GM18499 (cell line): ENCODE measurements at regions not wholly inside any gene's neighbourhood (a gene's known extent, or its start where the extent isn't known, plus 50 kb on each side); places are given as distances from the start of the nearest gene placed in this dataset.
"Not testable (repeated sequence)": the region's sequence is repeated elsewhere in the genome, so short reads cannot be mapped to it uniquely, and the experiment has no call there.

Experiments used
- ATAC-seq: cut with Tn5 transposase; IDR thresholded peaks from one replicate; pipeline ENCODE4 v1.9.1; 2021; ENCODE audit warnings: moderate number of reproducible peaks; ENCODE audit not compliant: insufficient read depth, unreplicated experiment

DNA sequence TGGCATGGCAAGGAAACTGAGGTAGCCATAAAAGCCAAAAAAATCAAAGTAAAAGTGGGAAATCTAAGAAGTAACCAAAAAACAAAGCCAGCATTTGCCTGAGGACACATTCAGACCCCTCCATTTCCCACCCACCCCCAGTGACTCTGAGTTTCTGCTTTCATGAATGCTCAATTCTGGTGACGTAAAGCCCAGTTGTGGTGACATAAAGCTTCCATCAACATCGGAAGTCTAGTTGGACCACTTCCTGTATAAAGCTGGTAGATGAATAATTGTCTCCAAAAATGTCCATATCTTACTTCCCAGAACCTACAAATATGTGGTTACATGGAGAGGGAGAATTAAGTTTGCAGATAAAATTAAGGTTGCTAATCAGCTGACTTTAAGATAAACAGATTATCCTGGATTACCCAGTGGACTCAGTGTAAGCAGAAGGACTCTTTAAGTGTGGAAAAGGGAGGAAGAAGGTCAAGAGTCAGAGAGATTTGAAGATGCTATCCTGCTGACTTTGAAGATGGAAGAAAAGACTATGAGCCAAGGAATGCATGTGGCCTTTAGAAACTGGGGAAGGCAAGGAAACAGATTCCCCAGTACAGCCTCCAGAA lies 62.0 kb upstream of the ST3GAL6 start:
- no peak for ATAC-seq

DNA sequence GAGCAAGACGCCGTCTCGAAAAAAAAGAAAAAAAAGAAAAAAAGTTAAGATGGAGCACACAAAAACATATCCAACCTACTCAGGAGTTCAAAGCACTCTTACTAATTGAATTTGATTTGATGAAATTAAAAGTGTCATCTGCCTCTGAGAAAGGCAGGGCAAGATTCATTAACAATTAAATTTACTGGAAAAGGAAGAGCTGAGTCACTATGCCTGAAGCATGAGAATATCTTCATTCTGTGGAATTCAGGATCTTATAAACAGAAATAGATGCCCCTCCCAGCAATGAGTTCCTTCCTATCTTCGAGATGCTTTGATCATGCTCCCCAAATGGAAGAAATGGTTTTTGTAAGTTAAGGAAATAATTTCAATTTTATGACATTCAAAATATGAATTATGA lies 61.0 kb upstream of the ST3GAL6 start:
- no peak for ATAC-seq

DNA sequence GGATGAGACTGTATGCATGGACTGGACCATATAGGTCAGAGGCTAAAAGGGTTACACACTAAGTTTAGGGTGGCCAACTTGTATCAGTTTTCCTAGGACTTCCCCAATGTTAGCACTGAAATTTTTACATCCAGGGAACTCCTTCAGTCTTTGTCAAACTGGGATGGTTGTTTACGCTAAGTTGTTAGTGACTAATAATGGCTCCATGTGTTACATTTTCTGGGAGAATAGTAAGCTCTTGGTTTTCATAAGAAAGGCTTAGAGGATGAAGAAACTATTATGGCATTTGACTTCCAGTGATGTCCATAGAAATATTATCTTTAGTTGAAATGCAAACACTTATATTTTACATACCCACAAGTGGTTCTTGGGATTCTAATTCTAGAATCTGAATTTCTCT lies 57.9 kb upstream of the ST3GAL6 start:
- no peak for ATAC-seq

DNA sequence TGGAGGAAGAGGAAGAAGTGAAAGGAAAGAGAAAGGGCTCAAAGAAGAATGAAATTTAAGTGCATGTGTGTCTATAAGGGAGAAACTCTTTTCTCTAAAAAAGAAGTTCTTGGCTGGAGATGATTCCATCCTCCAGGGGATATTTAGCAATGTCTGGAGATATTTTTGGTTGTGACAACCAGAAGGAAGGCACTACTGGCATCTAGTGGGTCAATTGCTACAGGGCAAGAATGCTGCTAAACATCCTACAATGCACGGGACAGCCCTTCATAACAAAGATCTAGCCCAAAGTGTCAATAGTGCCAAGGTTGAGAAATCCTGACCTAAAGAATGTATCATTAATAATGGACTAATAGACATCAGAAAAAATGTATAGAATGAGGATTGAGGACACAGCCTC lies 57.4 kb upstream of the ST3GAL6 start:
- ATAC-seq = no peak

DNA sequence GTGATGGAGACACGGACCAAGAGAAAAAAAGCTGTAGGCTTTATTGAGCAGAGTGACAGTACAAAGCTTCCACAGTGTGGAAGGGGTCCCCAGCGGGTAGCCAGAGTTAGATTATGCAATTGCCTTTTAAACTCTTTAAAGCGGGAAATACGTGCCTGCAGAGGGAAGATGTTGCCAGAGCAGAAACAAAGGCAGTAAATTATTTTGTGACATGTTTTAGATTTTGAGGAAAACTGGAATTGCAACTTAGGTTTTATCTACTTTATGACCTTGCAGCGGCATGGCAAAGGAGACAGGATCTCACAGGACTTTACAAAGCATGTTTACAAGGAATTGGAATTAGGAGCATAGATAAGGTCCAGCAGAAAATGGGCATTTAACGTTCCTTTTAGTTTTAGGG lies 54.5 kb upstream of the ST3GAL6 start:
- ATAC-seq = not testable (repeated sequence)

DNA sequence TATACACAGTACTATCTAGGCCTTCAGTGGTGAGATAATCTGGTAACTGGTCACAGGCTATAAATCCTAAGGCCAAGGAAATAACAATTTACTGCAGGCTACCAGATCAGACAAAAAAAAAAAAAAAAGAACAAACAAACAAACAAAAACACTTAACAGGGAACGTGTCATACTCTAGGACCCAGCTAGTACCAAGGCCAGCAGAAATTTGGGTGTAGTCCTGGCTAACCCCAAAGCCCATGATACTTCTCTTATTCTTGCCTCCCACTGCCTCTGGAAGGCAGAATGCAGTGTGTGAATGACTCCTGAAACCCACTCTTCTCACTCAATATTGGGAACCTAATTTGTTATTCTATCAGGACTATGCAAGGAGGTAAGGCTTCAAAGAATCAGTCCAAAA lies 53.7 kb upstream of the ST3GAL6 start:
- ATAC-seq = no peak

DNA sequence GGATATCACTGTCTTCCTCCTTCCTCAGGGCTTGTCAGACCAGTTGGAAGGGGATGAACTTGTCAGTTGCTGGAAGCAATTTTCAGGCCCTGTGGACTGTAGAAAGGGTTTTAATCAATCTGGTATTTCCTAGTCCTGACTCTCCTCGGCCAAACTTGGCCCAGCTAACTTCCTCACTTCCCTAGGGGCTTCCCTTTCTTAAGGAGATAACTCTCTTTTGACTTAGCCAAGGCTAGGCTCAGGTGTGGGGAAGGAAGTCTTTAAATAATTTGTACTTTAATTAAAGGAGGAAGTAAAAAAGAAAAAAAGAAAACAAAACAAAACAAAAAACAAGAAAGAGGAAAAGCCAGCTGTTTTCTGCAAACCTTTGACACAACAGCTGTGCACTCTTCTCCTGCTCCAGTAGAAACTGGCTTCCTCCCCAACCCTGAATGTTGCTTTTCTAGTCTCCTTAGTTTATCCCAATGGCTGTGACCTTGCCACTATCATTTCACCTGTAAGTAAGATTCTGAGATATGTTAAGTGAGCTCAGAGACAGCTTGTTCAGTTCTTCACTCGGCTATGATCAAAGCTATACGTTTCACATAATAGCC lies 53.0 kb upstream of the ST3GAL6 start:
- no peak for ATAC-seq

DNA sequence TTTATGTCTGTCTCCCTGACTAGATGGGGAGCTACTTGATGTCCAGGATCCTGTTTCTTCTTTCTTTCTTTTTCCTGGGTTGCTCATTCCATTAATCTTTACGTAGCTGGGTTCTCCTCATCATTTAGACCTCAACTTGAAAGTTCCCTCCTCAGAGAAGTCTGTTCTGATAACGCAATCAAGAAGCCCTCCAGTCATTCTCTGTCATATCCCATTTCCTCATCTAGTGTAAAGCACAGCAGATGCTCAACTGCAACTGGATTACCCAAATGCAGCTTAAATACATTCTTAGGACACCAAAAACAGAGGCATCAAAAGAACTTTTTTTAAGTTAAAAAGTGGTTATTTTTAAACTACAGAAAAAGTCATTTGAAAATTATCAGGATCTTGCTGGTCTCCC lies 51.7 kb upstream of the ST3GAL6 start:
- no peak for ATAC-seq

DNA sequence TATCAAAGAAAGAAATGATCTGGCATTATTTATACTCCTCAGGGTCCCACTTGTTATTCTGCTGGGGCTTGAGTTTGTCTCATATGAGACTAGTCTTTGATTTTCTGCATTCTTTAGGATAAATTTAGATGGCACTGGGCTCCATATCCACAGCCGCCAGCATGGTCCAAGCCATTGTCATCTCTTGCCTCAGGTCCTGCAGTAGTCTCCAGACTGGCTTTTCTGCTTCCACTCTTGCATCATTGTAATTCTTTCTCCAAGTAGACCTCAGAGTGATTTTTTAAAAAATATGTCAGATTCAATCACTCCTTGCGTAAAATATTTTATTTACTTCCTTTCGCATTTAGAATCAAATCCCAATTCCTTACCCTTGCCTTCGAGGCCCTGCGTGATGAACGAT lies 50.4 kb upstream of the ST3GAL6 start:
- no peak for ATAC-seq

DNA sequence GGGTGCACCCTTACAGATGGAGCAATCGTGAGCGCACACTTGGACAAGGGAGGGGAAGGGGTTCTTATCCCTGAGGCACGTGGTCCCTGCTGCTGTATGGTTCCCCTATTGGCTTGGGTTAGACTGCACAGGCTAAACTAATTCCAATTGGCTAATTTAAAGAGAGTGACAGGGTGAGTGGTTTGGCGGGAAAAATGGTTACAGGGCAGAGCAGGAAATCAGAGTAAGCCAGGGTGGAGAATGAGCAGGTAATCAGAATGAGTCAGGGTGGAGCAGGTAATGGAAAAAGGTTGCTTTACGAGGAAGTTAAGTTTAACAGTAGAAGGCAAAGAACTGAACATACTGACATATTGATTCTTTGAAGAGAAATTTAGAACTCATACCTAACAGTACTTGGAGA lies 49.8 kb upstream of the ST3GAL6 start:
- not testable (repeated sequence) for ATAC-seq
